ENCODE measurements at regions not wholly inside any gene's neighbourhood (a gene's known extent, or its start where the extent isn't known, plus 50 kb on each side); places are given as distances from the start of the nearest gene placed in this dataset.

- WGBS (ENCODE audit: insufficient coverage, insufficient replicate concordance, low lambda C conversion rate, missing lambda C conversion rate), result 0% methylated on average over 2 of the region's 2 CpGs
- no peaks in the 10 kb centered on the region; the same call in 2 of the 3 replicates for H3K9me3 ChIP-seq (replicated peaks; ENCODE audit: control insufficient read depth, insufficient read depth, low read length)
- no peaks in the 10 kb centered on the region for H3K4me1 ChIP-seq (ENCODE audit: control insufficient read depth, insufficient read depth, low read length)
- intact Hi-C loops (cut with micrococcal nuclease; ENCODE audit: unreplicated experiment), result no loop called here
- H2AFZ ChIP-seq (ENCODE audit: control insufficient read depth, low read depth, low read length), result no peak overlapping the region
- H4K20me1 ChIP-seq (ENCODE audit: control insufficient read depth, insufficient read depth), result no peaks in the 10 kb centered on the region
- FAIRE-seq, result no peak
- no peak overlapping the region for H3K9ac ChIP-seq (ENCODE audit: control insufficient read depth, insufficient read depth, low read length)
- no TSS peak for BruUV-seq (replicated peaks)
- no peaks in the 10 kb centered on the region for H3K79me2 ChIP-seq (ENCODE audit: control insufficient read depth, insufficient read depth, low read length)
- H3K36me3 ChIP-seq (ENCODE audit: control insufficient read depth in 2 of 2, insufficient read depth in 2 of 2, low read length in 1 of 2), result no peaks in the 10 kb centered on the region
- no peaks in the 10 kb centered on the region for H3K27me3 ChIP-seq (replicated peaks in 1 of 2; ENCODE audit: control insufficient read depth in 2 of 2, insufficient read depth in 2 of 2, low read length in 1 of 2)
- RAD21 ChIA-PET (ENCODE audit: unreplicated experiment), result interaction anchor here (1.3 to 2.7 kb wide), 2 partner anchors 30 to 614 kb away, joined by 3 to 20 read pairs; no protein-coding TSS in a partner anchor
- CTCF ChIA-PET, result interaction anchor here (1.1 to 1.2 kb wide), 2 partner anchors 9 to 63 kb away, joined by 3 read pairs; no protein-coding TSS in a partner anchor
- no peak overlapping the region for H3K4me3 ChIP-seq
- SMC1A ChIA-PET (ENCODE audit: uncharacterized antibody, unreplicated experiment), result interaction anchor here (0.9 to 3.3 kb wide), 4 partner anchors 8 to 31 kb away, joined by 3 to 27 read pairs (median 8); no protein-coding TSS in a partner anchor
- no peak overlapping the region for H3K27ac ChIP-seq (ENCODE audit: control insufficient read depth, insufficient read depth)
- in situ Hi-C loops (cut with MboI), result no loop called here
- TF ChIP-seq PKNOX1 (IDR thresholded peaks at IDR 0.05) (no peak), ZNF24 (IDR thresholded peaks at IDR 0.05) (peak; percentile 47; the same call in 1 of the 2 replicates), MTA2 (IDR thresholded peaks at IDR 0.05; ENCODE audit: low read depth) (peak; percentile 87), NRF1 (conservative IDR thresholded peaks at IDR 0.05; ENCODE audit: low read depth, low read length) (no peak), ATF7 (IDR thresholded peaks at IDR 0.05; ENCODE audit: low read depth) (0 out of 2 replicates have a peak, but pooled peaks have one; percentile 25)
- H3K4me2 ChIP-seq (ENCODE audit: control insufficient read depth, insufficient read depth), result no peak overlapping the region
- DNase-seq (ENCODE audit: low read depth, low spot score), result no peak
- peak; percentile 58 for ATAC-seq
- POLR2A ChIA-PET, result no interaction called here
Measured at GRCh38 chr11:97078443-97078842, 688.6 kb downstream of the JRKL start.

- intact Hi-C loops (cut with micrococcal nuclease; ENCODE audit: unreplicated experiment) (no loop called here), in situ Hi-C loops (cut with MboI) (no loop called here)
- no peaks in the 10 kb centered on the region for H3K36me3 ChIP-seq (ENCODE audit: control insufficient read depth in 2 of 2, insufficient read depth in 2 of 2, low read length in 1 of 2)
- ChIA-PET CTCF (interaction anchor here (1.1 to 3.1 kb wide), 4 partner anchors 8 to 615 kb away, joined by 3 to 14 read pairs (median 6); no protein-coding TSS in a partner anchor), RAD21 (ENCODE audit: unreplicated experiment) (interaction anchor here (0.7 to 2.7 kb wide), 6 partner anchors 10 to 615 kb away, joined by 3 to 20 read pairs (median 4); no protein-coding TSS in a partner anchor), SMC1A (ENCODE audit: uncharacterized antibody, unreplicated experiment) (interaction anchor here (0.7 to 3.3 kb wide), 6 partner anchors 10 to 66 kb away, joined by 3 to 27 read pairs (median 10); no protein-coding TSS in a partner anchor), POLR2A (interaction anchor here (0.5 kb wide), 1 partner anchor 1742 kb away, joined by 3 read pairs; no protein-coding TSS in a partner anchor)
- no peaks in the 10 kb centered on the region for H3K79me2 ChIP-seq (ENCODE audit: control insufficient read depth, insufficient read depth, low read length)
- no peak overlapping the region for H3K27ac ChIP-seq (ENCODE audit: control insufficient read depth, insufficient read depth)
- H4K20me1 ChIP-seq (ENCODE audit: control insufficient read depth, insufficient read depth), result no peaks in the 10 kb centered on the region
- H3K4me3 ChIP-seq, result no peak overlapping the region
- FAIRE-seq, result no peak
- H3K27me3 ChIP-seq (replicated peaks in 1 of 2; ENCODE audit: control insufficient read depth in 2 of 2, insufficient read depth in 2 of 2, low read length in 1 of 2), result no peaks in the 10 kb centered on the region
- ATAC-seq, result peak; percentile 91
- no peaks in the 10 kb centered on the region; the same call in 2 of the 3 replicates for H3K9me3 ChIP-seq (replicated peaks; ENCODE audit: control insufficient read depth, insufficient read depth, low read length)
- DNase-seq (ENCODE audit: low read depth, low spot score), result peak; percentile 17
- H3K4me2 ChIP-seq (ENCODE audit: control insufficient read depth, insufficient read depth), result no peak overlapping the region
- H2AFZ ChIP-seq (ENCODE audit: control insufficient read depth, low read depth, low read length), result no peak overlapping the region
- H3K4me1 ChIP-seq (ENCODE audit: control insufficient read depth, insufficient read depth, low read length), result no peaks in the 10 kb centered on the region
- no peak overlapping the region for H3K9ac ChIP-seq (ENCODE audit: control insufficient read depth, insufficient read depth, low read length)
- no TSS peak for BruUV-seq (replicated peaks)
- TF ChIP-seq EZH2 (IDR thresholded peaks at IDR 0.05; ENCODE audit: borderline replicate concordance, control insufficient read depth, low read depth, low read length), result no peak
- no peak for TF ChIP-seq JUNB (IDR thresholded peaks at IDR 0.05)
- TF ChIP-seq MLLT1 (IDR thresholded peaks at IDR 0.05), result no peak
- TF ChIP-seq SREBF2 (IDR thresholded peaks at IDR 0.05; ENCODE audit: low read length), result no peak
- TF ChIP-seq PAX5 (IDR thresholded peaks at IDR 0.05; ENCODE audit: borderline replicate concordance, low read depth, low read length), result no peak
- no peak for TF ChIP-seq LARP7 (IDR thresholded peaks at IDR 0.05)
- TF ChIP-seq ATF7 (IDR thresholded peaks at IDR 0.05; ENCODE audit: low read depth), result peak; percentile 44; the same call in 1 of the 2 replicates
- no peak for TF ChIP-seq KAT2A (conservative IDR thresholded peaks at IDR 0.05; ENCODE audit: control insufficient read depth, low read depth, low read length)
- TF ChIP-seq NRF1 (conservative IDR thresholded peaks at IDR 0.05; ENCODE audit: low read depth, low read length), result no peak
- TF ChIP-seq ZNF274 (IDR thresholded peaks at IDR 0.05; ENCODE audit: insufficient read depth, insufficient read length), result no peak
- no peak for TF ChIP-seq ZSCAN29 (IDR thresholded peaks at IDR 0.05)
- TF ChIP-seq RCOR1 (conservative IDR thresholded peaks at IDR 0.05; ENCODE audit: low read depth, low read length), result no peak
- TF ChIP-seq ZNF217 (IDR thresholded peaks at IDR 0.05), result no peak
Measured at GRCh38 chr11:97079244-97079643, 689.4 kb downstream of the JRKL start.

Measured in GM12878 (cell line).